ENCODE measurements at regions not wholly inside any gene's neighbourhood (a gene's known extent, or its start where the extent isn't known, plus 50 kb on each side); places are given as distances from the start of the nearest gene placed in this dataset.

DNA sequence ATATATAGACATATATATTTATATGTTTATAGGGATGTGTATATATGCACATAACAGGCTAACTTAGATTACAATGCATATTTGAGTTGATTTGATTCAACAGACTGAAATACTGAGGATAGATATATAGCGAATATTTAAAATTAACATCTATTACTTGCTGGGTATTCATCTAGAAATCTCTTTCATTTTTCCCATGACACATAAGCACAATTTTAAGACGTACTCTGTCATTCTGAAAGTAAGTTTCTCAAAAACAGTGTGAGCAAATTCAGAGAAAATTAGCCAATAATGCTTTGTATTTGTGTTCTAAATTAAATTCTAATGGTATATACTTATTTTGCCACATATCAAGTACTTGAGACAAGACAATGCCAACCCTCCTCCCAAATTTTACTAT is 907.5 kb upstream of the MDGA2 start:
- TF ChIP-seq, protein P1, sequence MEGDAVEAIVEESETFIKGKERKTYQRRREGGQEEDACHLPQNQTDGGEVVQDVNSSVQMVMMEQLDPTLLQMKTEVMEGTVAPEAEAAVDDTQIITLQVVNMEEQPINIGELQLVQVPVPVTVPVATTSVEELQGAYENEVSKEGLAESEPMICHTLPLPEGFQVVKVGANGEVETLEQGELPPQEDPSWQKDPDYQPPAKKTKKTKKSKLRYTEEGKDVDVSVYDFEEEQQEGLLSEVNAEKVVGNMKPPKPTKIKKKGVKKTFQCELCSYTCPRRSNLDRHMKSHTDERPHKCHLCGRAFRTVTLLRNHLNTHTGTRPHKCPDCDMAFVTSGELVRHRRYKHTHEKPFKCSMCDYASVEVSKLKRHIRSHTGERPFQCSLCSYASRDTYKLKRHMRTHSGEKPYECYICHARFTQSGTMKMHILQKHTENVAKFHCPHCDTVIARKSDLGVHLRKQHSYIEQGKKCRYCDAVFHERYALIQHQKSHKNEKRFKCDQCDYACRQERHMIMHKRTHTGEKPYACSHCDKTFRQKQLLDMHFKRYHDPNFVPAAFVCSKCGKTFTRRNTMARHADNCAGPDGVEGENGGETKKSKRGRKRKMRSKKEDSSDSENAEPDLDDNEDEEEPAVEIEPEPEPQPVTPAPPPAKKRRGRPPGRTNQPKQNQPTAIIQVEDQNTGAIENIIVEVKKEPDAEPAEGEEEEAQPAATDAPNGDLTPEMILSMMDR (IDR thresholded peaks at IDR 0.05) = no peak
- TF ChIP-seq EZH2 (IDR thresholded peaks at IDR 0.05) (no peak), EZH2phosphoT487 (IDR thresholded peaks at IDR 0.05) (no peak)

All from neural progenitor cell (in vitro differentiated cells).